Nephron (organoid): ENCODE measurements at regions not wholly inside any gene's neighbourhood (a gene's known extent, or its start where the extent isn't known, plus 50 kb on each side); places are given as distances from the start of the nearest gene placed in this dataset.

Experiments
- H3K27ac Mint-ChIP-seq, 3 experiments: 2 replicates each; pipeline ENCODE4 v1.8.0; 2020; ENCODE audit warnings: mixed read lengths in 3 of 3, mild to moderate bottlenecking in 2 of 3, moderate library complexity in 1 of 3
- H3K27me3 Mint-ChIP-seq: 2 replicates; pipeline ENCODE4 v1.8.0; 2021; ENCODE audit warnings: low read depth, mild to moderate bottlenecking, moderate library complexity, mixed read lengths
- H3K36me3 Mint-ChIP-seq: 2 replicates; pipeline ENCODE4 v1.8.0; 2020; ENCODE audit warnings: low read depth, mixed read lengths
- H3K4me1 Mint-ChIP-seq: 2 replicates; pipeline ENCODE4 v1.8.0; 2020; ENCODE audit warnings: mixed read lengths
- H3K4me3 Mint-ChIP-seq, 3 experiments: 2 replicates each; pipeline ENCODE4 v1.8.0; 2020; ENCODE audit warnings: mild to moderate bottlenecking in 3 of 3, mixed read lengths in 3 of 3, moderate library complexity in 2 of 3
- H3K9me3 Mint-ChIP-seq: 2 replicates; pipeline ENCODE4 v1.8.0; 2020; ENCODE audit warnings: mixed read lengths
- CTCF ChIP-seq, 3 experiments: fragments of 200-600 bp; sonication (generic); IDR thresholded peaks; one replicate each; pipeline ENCODE4 v1.5.0; 2021; ENCODE audit warnings: antibody characterized with exemption in 3 of 3; ENCODE audit not compliant: unreplicated experiment in 3 of 3

DNA sequence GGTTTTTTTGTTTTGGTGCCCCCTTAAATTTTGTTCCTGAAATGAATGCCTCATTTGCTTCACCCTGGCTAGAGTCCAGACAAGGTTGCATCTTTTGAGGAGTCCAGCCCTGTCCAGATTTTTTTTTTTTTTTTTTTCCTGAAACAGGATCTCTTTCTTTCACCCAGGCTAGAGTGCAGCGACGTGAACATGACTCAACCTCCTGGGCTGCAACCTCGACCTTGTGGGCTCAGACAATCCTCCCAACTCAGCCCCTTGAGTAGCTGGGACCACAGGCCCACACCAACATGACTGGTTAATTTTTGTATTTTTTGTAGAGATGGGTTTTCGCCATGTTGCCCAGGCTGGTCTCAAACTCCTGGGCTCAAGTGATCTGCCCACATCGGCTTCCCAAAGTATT lies 469.0 kb upstream of the BRINP1 start:
- H3K27me3 Mint-ChIP-seq: peaks cover 8% of the 10 kb centered on the region
- no peak overlapping the region for H3K4me3 Mint-ChIP-seq
- no peaks in the 10 kb centered on the region for H3K36me3 Mint-ChIP-seq
- no peak overlapping the region for H3K27ac Mint-ChIP-seq
- no peak for TF ChIP-seq CTCF (IDR thresholded peaks at IDR 0.05; ENCODE audit: unreplicated experiment in 3 of 3)
- H3K4me1 Mint-ChIP-seq: peaks cover 9% of the 10 kb centered on the region
- H3K9me3 Mint-ChIP-seq: no peaks in the 10 kb centered on the region

- peaks cover 11% of the 10 kb centered on the region for H3K27me3 Mint-ChIP-seq
- H3K27ac Mint-ChIP-seq: no peak overlapping the region
- H3K4me1 Mint-ChIP-seq: peaks cover 9% of the 10 kb centered on the region
- H3K36me3 Mint-ChIP-seq: no peaks in the 10 kb centered on the region
- TF ChIP-seq CTCF (IDR thresholded peaks at IDR 0.05; ENCODE audit: unreplicated experiment in 3 of 3): no peak
- H3K9me3 Mint-ChIP-seq: no peaks in the 10 kb centered on the region
- no peak overlapping the region for H3K4me3 Mint-ChIP-seq
These were observed 466.8 kb upstream of the BRINP1 start for GRCh38 chr9:119836036-119836435.

- Mint-ChIP-seq H3K27ac (no peak overlapping the region), H3K4me1 (no peaks in the 10 kb centered on the region), H3K9me3 (no peaks in the 10 kb centered on the region), H3K4me3 (no peak overlapping the region), H3K27me3 (peaks cover 16% of the 10 kb centered on the region), H3K36me3 (no peaks in the 10 kb centered on the region)
- TF ChIP-seq CTCF (IDR thresholded peaks at IDR 0.05; ENCODE audit: unreplicated experiment in 3 of 3): no peak
These were observed 464.9 kb upstream of the BRINP1 start for GRCh38 chr9:119834064-119834620.

- no peaks in the 10 kb centered on the region for H3K4me1 Mint-ChIP-seq
- no peak for TF ChIP-seq CTCF (IDR thresholded peaks at IDR 0.05; ENCODE audit: unreplicated experiment in 3 of 3)
- no peaks in the 10 kb centered on the region for H3K9me3 Mint-ChIP-seq
- no peak overlapping the region for H3K27ac Mint-ChIP-seq
- H3K4me3 Mint-ChIP-seq: no peak overlapping the region
- H3K27me3 Mint-ChIP-seq: peaks cover 16% of the 10 kb centered on the region
- no peaks in the 10 kb centered on the region for H3K36me3 Mint-ChIP-seq
These were observed 462.1 kb upstream of the BRINP1 start for GRCh38 chr9:119831309-119831708.

DNA sequence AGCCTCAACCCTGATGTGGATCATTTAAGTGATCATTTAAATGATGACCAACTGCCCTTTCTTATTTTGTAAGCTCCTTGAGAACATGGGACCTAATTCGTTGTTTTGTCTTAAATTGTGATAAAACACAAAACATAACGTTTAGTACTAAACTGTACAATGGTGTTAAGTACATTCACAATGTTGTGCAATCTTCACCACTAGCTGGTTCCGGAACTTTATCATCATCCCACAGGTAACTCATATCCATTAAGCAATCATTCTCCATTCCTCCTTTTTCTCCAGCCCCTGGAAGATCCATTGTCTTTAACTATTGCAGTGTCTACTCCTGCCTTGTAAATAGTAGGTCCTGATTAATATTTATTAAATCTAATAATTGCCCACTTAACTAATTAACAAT lies 460.5 kb upstream of the BRINP1 start:
- Mint-ChIP-seq H3K4me3 (no peak overlapping the region), H3K4me1 (no peaks in the 10 kb centered on the region), H3K27me3 (peaks cover 14% of the 10 kb centered on the region), H3K9me3 (no peaks in the 10 kb centered on the region), H3K36me3 (no peaks in the 10 kb centered on the region), H3K27ac (no peak overlapping the region)
- TF ChIP-seq CTCF (IDR thresholded peaks at IDR 0.05; ENCODE audit: unreplicated experiment in 3 of 3): no peak

GRCh38 chr9:119829186-119829585 lies 460.0 kb upstream of the BRINP1 start:
- H3K27me3 Mint-ChIP-seq: peaks cover 16% of the 10 kb centered on the region

More at GRCh38 chr9:119829186-119829585, 460.0 kb upstream of the BRINP1 start:
- Mint-ChIP-seq H3K27ac (no peak overlapping the region), H3K4me1 (no peaks in the 10 kb centered on the region), H3K36me3 (no peaks in the 10 kb centered on the region), H3K4me3 (no peak overlapping the region), H3K9me3 (no peaks in the 10 kb centered on the region)
- TF ChIP-seq CTCF (IDR thresholded peaks at IDR 0.05; ENCODE audit: unreplicated experiment in 3 of 3): no peak
